GM21619 (cell line): ENCODE measurements at regions not wholly inside any gene's neighbourhood (a gene's known extent, or its start where the extent isn't known, plus 50 kb on each side); places are given as distances from the start of the nearest gene placed in this dataset.

Experiments
- ATAC-seq: cut with Tn5 transposase; IDR thresholded peaks from one replicate; pipeline ENCODE4 v1.9.1; 2021; ENCODE audit not compliant: unreplicated experiment

GRCh38 chr1:239918634-239919033 is 173.0 kb upstream of the FMN2 start:
- no peak for ATAC-seq

- ATAC-seq: no peak
Measured at GRCh38 chr1:239920214-239920613, 171.5 kb upstream of the FMN2 start.

- ATAC-seq: no peak
Measured at GRCh38 chr1:239922778-239923522, 168.7 kb upstream of the FMN2 start.

GRCh38 chr1:239924741-239925350 is 166.8 kb upstream of the FMN2 start:
- no peak for ATAC-seq

- ATAC-seq: no peak
Measured at GRCh38 chr1:239926184-239926583, 165.5 kb upstream of the FMN2 start.

- ATAC-seq: no peak
Measured at GRCh38 chr1:239929317-239929716, 162.4 kb upstream of the FMN2 start.

- no peak for ATAC-seq
Measured at GRCh38 chr1:239930686-239931262, 160.9 kb upstream of the FMN2 start.

GRCh38 chr1:239931341-239931740 is 160.3 kb upstream of the FMN2 start:
- no peak for ATAC-seq

GRCh38 chr1:239939602-239940001 is 152.1 kb upstream of the FMN2 start:
- no peak for ATAC-seq

GRCh38 chr1:239943761-239944160 is 147.9 kb upstream of the FMN2 start:
- no peak for ATAC-seq

GRCh38 chr1:239944666-239945065 is 147.0 kb upstream of the FMN2 start:
- ATAC-seq: no peak

- no peak for ATAC-seq
Measured at GRCh38 chr1:239947801-239948200, 143.9 kb upstream of the FMN2 start.

- no peak for ATAC-seq
Measured at GRCh38 chr1:239951511-239952140, 140.1 kb upstream of the FMN2 start.

- peak; percentile 63 for ATAC-seq
Measured at GRCh38 chr1:239952348-239953308, 139.1 kb upstream of the FMN2 start.

GRCh38 chr1:239954836-239955235 is 136.8 kb upstream of the FMN2 start:
- no peak for ATAC-seq

GRCh38 chr1:239955431-239955830 is 136.3 kb upstream of the FMN2 start:
- ATAC-seq: no peak

- no peak for ATAC-seq
Measured at GRCh38 chr1:239956263-239956662, 135.4 kb upstream of the FMN2 start.

- ATAC-seq: no peak
Measured at GRCh38 chr1:239958063-239958462, 133.6 kb upstream of the FMN2 start.

GRCh38 chr1:239960366-239960765 is 131.3 kb upstream of the FMN2 start:
- no peak for ATAC-seq

- ATAC-seq: no peak
Measured at GRCh38 chr1:239963856-239964255, 127.8 kb upstream of the FMN2 start.
